ENCODE measurements at regions not wholly inside any gene's neighbourhood (a gene's known extent, or its start where the extent isn't known, plus 50 kb on each side); places are given as distances from the start of the nearest gene placed in this dataset.
"Not testable (repeated sequence)": the region's sequence is repeated elsewhere in the genome, so short reads cannot be mapped to it uniquely, and the experiment has no call there.

DNA sequence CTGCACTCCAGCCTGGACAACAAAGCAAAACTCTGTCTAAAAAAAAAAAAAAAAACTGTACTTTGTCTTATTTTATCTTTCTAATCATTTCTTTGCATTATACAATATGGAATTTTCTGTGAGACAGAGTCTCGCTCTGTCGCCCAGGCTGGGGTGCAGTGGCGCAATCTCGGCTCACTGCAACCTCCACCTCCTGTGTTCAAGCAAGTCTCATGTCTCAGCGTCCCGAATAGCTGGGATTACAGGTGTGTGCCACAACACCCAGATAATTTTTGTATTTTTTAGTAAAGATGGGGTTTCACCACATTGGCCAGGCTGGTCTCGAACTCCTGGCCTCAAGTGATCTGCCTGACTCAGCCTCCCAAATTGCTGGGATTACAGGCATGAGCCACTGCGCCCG is 90.0 kb downstream of the MRPL14 start:
- TF ChIP-seq, protein P1, sequence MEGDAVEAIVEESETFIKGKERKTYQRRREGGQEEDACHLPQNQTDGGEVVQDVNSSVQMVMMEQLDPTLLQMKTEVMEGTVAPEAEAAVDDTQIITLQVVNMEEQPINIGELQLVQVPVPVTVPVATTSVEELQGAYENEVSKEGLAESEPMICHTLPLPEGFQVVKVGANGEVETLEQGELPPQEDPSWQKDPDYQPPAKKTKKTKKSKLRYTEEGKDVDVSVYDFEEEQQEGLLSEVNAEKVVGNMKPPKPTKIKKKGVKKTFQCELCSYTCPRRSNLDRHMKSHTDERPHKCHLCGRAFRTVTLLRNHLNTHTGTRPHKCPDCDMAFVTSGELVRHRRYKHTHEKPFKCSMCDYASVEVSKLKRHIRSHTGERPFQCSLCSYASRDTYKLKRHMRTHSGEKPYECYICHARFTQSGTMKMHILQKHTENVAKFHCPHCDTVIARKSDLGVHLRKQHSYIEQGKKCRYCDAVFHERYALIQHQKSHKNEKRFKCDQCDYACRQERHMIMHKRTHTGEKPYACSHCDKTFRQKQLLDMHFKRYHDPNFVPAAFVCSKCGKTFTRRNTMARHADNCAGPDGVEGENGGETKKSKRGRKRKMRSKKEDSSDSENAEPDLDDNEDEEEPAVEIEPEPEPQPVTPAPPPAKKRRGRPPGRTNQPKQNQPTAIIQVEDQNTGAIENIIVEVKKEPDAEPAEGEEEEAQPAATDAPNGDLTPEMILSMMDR (IDR thresholded peaks at IDR 0.05; ENCODE audit: poor library complexity), result not testable (repeated sequence)
- not testable (repeated sequence) for TF ChIP-seq EZH2 (IDR thresholded peaks at IDR 0.05; ENCODE audit: borderline replicate concordance)

Measured in hepatocyte (in vitro differentiated cells).